Keratinocyte (primary cell): ENCODE measurements at regions not wholly inside any gene's neighbourhood (a gene's known extent, or its start where the extent isn't known, plus 50 kb on each side); places are given as distances from the start of the nearest gene placed in this dataset.

Experiments used
- DNase-seq: peaks from one replicate; pipeline ENCODE4 v3.0.0-alpha.2; 2011; ENCODE audit warnings: low read depth, missing footprints, low spot score
- FAIRE-seq: peaks from 2 replicates; lab custom pipeline; 2011; peaks lifted over from hg19 to GRCh38; lab: Jason Lieb, UNC
- H2AFZ ChIP-seq: 2 replicates; pipeline ENCODE4 v1.6.0; 2012; ENCODE audit warnings: low read length, control low read depth, inconsistent platforms; ENCODE audit not compliant: control insufficient read depth
- H3K27ac ChIP-seq: 2 replicates; pipeline ENCODE4 v1.5.1; 2011; ENCODE audit warnings: low read length; ENCODE audit not compliant: control insufficient read depth, insufficient read depth
- H3K27me3 ChIP-seq: 3 replicates; pipeline ENCODE4 v1.6.0; 2011; ENCODE audit warnings: low read length; ENCODE audit not compliant: control insufficient read depth, insufficient read depth; ENCODE audit errors: extremely low read depth
- H3K36me3 ChIP-seq, 2 experiments: 2 replicates in 1 of 2; 3 replicates in 1 of 2; pipeline ENCODE4 v1.5.1; 2011; ENCODE audit warnings: low read length in 2 of 2, mild to moderate bottlenecking in 1 of 2; ENCODE audit not compliant: control insufficient read depth in 2 of 2, insufficient read depth in 2 of 2; ENCODE audit errors: extremely low read depth in 1 of 2
- H3K4me1 ChIP-seq: 3 replicates; pipeline ENCODE4 v1.5.1; 2011; ENCODE audit warnings: low read length; ENCODE audit not compliant: control insufficient read depth, insufficient read depth; ENCODE audit errors: extremely low read depth
- H3K4me2 ChIP-seq: 3 replicates; pipeline ENCODE4 v1.6.0; 2011; ENCODE audit warnings: low read depth, low read length; ENCODE audit not compliant: control insufficient read depth, insufficient read depth; ENCODE audit errors: extremely low read depth
- H3K4me3 ChIP-seq, 3 experiments: fragments of 200-600 bp in 1 of 3; sonication (generic) in 1 of 3; 2 replicates in 2 of 3; 3 replicates in 1 of 3; pipeline ENCODE4 v1.5.1; 2011 to 2016; ENCODE audit warnings: low read length in 3 of 3, mild to moderate bottlenecking in 3 of 3, control low read depth in 2 of 3, inconsistent platforms in 1 of 3, low read depth in 1 of 3, mixed read lengths in 1 of 3, mixed run types in 1 of 3, moderate library complexity in 1 of 3; ENCODE audit not compliant: control insufficient read depth in 2 of 3, insufficient read depth in 2 of 3; ENCODE audit errors: extremely low read depth in 1 of 3
- H3K79me2 ChIP-seq: 2 replicates; pipeline ENCODE4 v1.6.0; 2012; ENCODE audit warnings: low read length; ENCODE audit not compliant: control insufficient read depth, insufficient read depth
- H3K9ac ChIP-seq: 3 replicates; pipeline ENCODE4 v1.6.0; 2011; ENCODE audit warnings: low read length; ENCODE audit not compliant: control insufficient read depth, insufficient read depth; ENCODE audit errors: extremely low read depth
- H3K9me1 ChIP-seq: 3 replicates; pipeline ENCODE4 v1.6.0; 2011; ENCODE audit warnings: low read length; ENCODE audit not compliant: control insufficient read depth, insufficient read depth; ENCODE audit errors: extremely low read depth
- H3K9me3 ChIP-seq: 2 replicates; pipeline ENCODE4 v1.5.1; 2012; ENCODE audit warnings: low read depth, low read length; ENCODE audit not compliant: control insufficient read depth
- H4K20me1 ChIP-seq: 3 replicates; pipeline ENCODE4 v1.6.0; 2011; ENCODE audit warnings: low read length; ENCODE audit not compliant: control insufficient read depth, insufficient read depth; ENCODE audit errors: extremely low read depth
- EZH2 ChIP-seq: IDR thresholded peaks from one replicate; pipeline ENCODE4 v1.6.1; 2012; ENCODE audit warnings: inconsistent platforms, mild to moderate bottlenecking, low read length, moderate library complexity
- dilution Hi-C: fragments of 300-500 bp; cut with MboI; formaldehyde crosslinking; loops from one replicate; pipeline ENCODE4 v1.7.0; 2020; ENCODE audit warnings: low sequenced_read_pairs; ENCODE audit not compliant: extremely low pct_ligation_motif_present
- TF ChIP-seq, protein P1 (sequence below), 3 experiments: IDR thresholded peaks in 1 of 3; conservative IDR thresholded peaks in 1 of 3; optimal IDR thresholded peaks in 1 of 3; 2 replicates in 2 of 3; 3 replicates in 1 of 3; pipeline versions ENCODE3 to v1.5.1; 2011; ENCODE audit warnings: low read length in 3 of 3, mild to moderate bottlenecking in 3 of 3, moderate library complexity in 2 of 3, control low read depth in 1 of 3, inconsistent platforms in 1 of 3; ENCODE audit not compliant: insufficient read depth in 2 of 3; ENCODE audit errors: extremely low read depth in 1 of 3

GRCh38 chr10:29888321-29888720, 171.1 kb downstream of the JCAD start:
- dilution Hi-C loops: no loop called here
- no peak overlapping the region for H3K27ac ChIP-seq
- H3K4me2 ChIP-seq: no peak overlapping the region
- H3K9me3 ChIP-seq: no peaks in the 10 kb centered on the region
- FAIRE-seq: no peak
- H3K4me1 ChIP-seq: no peaks in the 10 kb centered on the region
- DNase-seq: no peak
- no peaks in the 10 kb centered on the region for H3K36me3 ChIP-seq
- TF ChIP-seq EZH2: no peak
- TF ChIP-seq, protein P1, sequence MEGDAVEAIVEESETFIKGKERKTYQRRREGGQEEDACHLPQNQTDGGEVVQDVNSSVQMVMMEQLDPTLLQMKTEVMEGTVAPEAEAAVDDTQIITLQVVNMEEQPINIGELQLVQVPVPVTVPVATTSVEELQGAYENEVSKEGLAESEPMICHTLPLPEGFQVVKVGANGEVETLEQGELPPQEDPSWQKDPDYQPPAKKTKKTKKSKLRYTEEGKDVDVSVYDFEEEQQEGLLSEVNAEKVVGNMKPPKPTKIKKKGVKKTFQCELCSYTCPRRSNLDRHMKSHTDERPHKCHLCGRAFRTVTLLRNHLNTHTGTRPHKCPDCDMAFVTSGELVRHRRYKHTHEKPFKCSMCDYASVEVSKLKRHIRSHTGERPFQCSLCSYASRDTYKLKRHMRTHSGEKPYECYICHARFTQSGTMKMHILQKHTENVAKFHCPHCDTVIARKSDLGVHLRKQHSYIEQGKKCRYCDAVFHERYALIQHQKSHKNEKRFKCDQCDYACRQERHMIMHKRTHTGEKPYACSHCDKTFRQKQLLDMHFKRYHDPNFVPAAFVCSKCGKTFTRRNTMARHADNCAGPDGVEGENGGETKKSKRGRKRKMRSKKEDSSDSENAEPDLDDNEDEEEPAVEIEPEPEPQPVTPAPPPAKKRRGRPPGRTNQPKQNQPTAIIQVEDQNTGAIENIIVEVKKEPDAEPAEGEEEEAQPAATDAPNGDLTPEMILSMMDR (optimal IDR thresholded peaks at IDR 0.05 in 1 of 3, IDR thresholded peaks at IDR 0.05 in 1 of 3, conservative IDR thresholded peaks at IDR 0.05 in 1 of 3; ENCODE audit: extremely low read depth in 1 of 3, insufficient read depth in 2 of 3, low read length in 3 of 3): no peak
- no peaks in the 10 kb centered on the region for H3K79me2 ChIP-seq
- no peaks in the 10 kb centered on the region for H4K20me1 ChIP-seq
- no peaks in the 10 kb centered on the region for H3K27me3 ChIP-seq
- H3K9ac ChIP-seq: no peak overlapping the region
- H3K4me3 ChIP-seq: no peak overlapping the region
- no peak overlapping the region for H2AFZ ChIP-seq
- no peaks in the 10 kb centered on the region for H3K9me1 ChIP-seq

- dilution Hi-C loops: no loop called here
- DNase-seq: no peak
These were observed 173.1 kb downstream of the JCAD start for GRCh38 chr10:29886299-29886698.

DNA sequence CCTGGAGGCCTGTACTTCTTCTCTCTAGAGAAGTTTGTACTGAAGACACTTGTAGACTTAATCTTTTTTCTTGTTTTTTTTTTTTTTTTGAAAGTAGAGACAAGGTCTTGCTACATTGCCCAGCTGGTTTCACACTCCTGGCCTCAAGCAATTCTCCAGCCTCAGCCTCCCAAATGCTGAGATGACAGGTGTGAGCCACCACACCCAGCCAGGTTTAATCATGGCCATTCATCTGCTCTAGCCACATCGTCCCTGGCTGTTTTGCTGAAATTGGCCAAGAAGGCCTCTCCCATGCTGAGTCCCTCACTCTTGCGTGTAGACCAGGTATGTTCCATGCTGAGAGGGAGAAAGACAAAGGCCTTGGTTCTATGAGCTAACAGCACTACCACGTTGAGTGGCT, 176.2 kb downstream of the JCAD start:
- Histone ChIP-seq H3K27me3 (no peaks in the 10 kb centered on the region), H3K27ac (no peak overlapping the region), H3K36me3 (no peaks in the 10 kb centered on the region), H3K9me3 (no peaks in the 10 kb centered on the region), H3K4me2 (no peak overlapping the region), H3K9me1 (no peaks in the 10 kb centered on the region), H4K20me1 (no peaks in the 10 kb centered on the region), H2AFZ (no peak overlapping the region), H3K4me3 (no peak overlapping the region), H3K4me1 (no peaks in the 10 kb centered on the region), H3K79me2 (no peaks in the 10 kb centered on the region), H3K9ac (no peak overlapping the region)
- DNase-seq: no peak
- no peak for FAIRE-seq
- dilution Hi-C loops: no loop called here
- TF ChIP-seq, protein P1 (optimal IDR thresholded peaks at IDR 0.05 in 1 of 3, IDR thresholded peaks at IDR 0.05 in 1 of 3, conservative IDR thresholded peaks at IDR 0.05 in 1 of 3; ENCODE audit: extremely low read depth in 1 of 3, insufficient read depth in 2 of 3, low read length in 3 of 3): no peak
- no peak for TF ChIP-seq EZH2

More at GRCh38 chr10:29886299-29886698, 173.1 kb downstream of the JCAD start:
- FAIRE-seq: no peak
- Histone ChIP-seq H3K9me3 (no peaks in the 10 kb centered on the region), H4K20me1 (no peaks in the 10 kb centered on the region), H2AFZ (no peak overlapping the region), H3K9ac (no peak overlapping the region), H3K36me3 (no peaks in the 10 kb centered on the region), H3K79me2 (no peaks in the 10 kb centered on the region), H3K27me3 (no peaks in the 10 kb centered on the region), H3K4me2 (no peak overlapping the region), H3K4me1 (no peaks in the 10 kb centered on the region), H3K9me1 (no peaks in the 10 kb centered on the region), H3K4me3 (no peak overlapping the region), H3K27ac (no peak overlapping the region)
- TF ChIP-seq EZH2: no peak
